ENCODE measurements at regions not wholly inside any gene's neighbourhood (a gene's known extent, or its start where the extent isn't known, plus 50 kb on each side); places are given as distances from the start of the nearest gene placed in this dataset.

DNA sequence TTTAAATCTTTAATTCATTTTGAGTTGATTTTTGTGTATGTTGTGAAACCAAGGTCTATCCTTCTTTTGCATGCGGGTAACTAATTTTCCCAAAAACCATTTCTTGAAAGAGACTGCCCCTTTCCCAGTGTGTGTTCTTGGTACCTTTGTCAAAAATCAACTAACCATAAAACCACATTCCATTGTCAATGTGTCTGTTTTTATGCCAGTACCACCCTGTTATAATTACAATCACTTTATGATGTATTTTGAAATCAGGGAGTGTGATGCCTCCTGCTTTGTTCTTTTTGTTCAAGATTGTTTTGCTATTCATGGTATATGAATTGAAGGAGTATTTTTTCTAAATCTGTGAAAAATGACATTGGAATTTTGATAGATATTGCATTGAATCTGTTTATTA, 689.6 kb downstream of the TSN start (continued):
- TF ChIP-seq RREB1 (CRISPR knock-in tag; IDR thresholded peaks at IDR 0.05), result no peak
- TF ChIP-seq ZFPM2 (CRISPR knock-in tag; IDR thresholded peaks at IDR 0.05), result no peak
- no peak for TF ChIP-seq FOXJ3 (CRISPR knock-in tag; IDR thresholded peaks at IDR 0.05)
- TF ChIP-seq IFI16 (CRISPR knock-in tag; IDR thresholded peaks at IDR 0.05), result no peak
- no peak for TF ChIP-seq GTF2F1 (IDR thresholded peaks at IDR 0.05; ENCODE audit: low read depth, low read length)

GRCh38 chr2:122446761-122447160, 691.3 kb downstream of the TSN start:
- Histone ChIP-seq H3K27ac (ENCODE audit: extremely low read depth, low read depth, low read length) (no peak overlapping the region), H4K20me1 (replicated peaks; ENCODE audit: control insufficient read depth, insufficient read depth, low read length) (no peaks in the 10 kb centered on the region), H3K4me1 (replicated peaks in 1 of 2; ENCODE audit: control insufficient read depth in 2 of 2, insufficient read depth in 2 of 2, low read length in 2 of 2) (no peaks in the 10 kb centered on the region), H3K4me2 (ENCODE audit: insufficient read depth, low read length) (no peak overlapping the region), H3K79me2 (ENCODE audit: control insufficient read depth, insufficient read depth, low read length) (no peaks in the 10 kb centered on the region), H3K9me1 (ENCODE audit: control insufficient read depth, insufficient read depth, low read length) (no peaks in the 10 kb centered on the region), H3K27me3 (ENCODE audit: control insufficient read depth in 2 of 2, insufficient read depth in 2 of 2, low read length in 2 of 2) (no peaks in the 10 kb centered on the region), H3K9me3 (replicated peaks; ENCODE audit: control insufficient read depth, insufficient read depth, low read depth, low read length) (no peaks in the 10 kb centered on the region), H3K36me3 (ENCODE audit: control insufficient read depth, insufficient read depth, low read length) (no peaks in the 10 kb centered on the region), H2AFZ (ENCODE audit: low read depth, low read length) (no peak overlapping the region), H3K9ac (ENCODE audit: insufficient read depth in 1 of 2, low read depth in 2 of 2, low read length in 2 of 2) (no peak overlapping the region), H3K4me3 (no peak overlapping the region)
- intact Hi-C loops (cut with micrococcal nuclease), result no loop called here
- POLR2A ChIA-PET, result no interaction called here
- FAIRE-seq, result no peak
- in situ Hi-C loops (cut with MboI), result no loop called here
- CTCF ChIA-PET (ENCODE audit: low intra/inter-chr PET ratio), result no interaction called here
- no peak for TF ChIP-seq EGR1 (conservative IDR thresholded peaks at IDR 0.05)
- no peak for TF ChIP-seq SUPT5H (IDR thresholded peaks at IDR 0.05)
- no peak for TF ChIP-seq BRD9 (IDR thresholded peaks at IDR 0.05; ENCODE audit: low read depth, partially characterized antibody)
- TF ChIP-seq CBFB (CRISPR knock-in tag; IDR thresholded peaks at IDR 0.05), result no peak
- no peak for TF ChIP-seq CLOCK (CRISPR knock-in tag; IDR thresholded peaks at IDR 0.05; ENCODE audit: borderline replicate concordance)
- TF ChIP-seq NRF1 (conservative IDR thresholded peaks at IDR 0.05 in 1 of 2, IDR thresholded peaks at IDR 0.05 in 1 of 2), result no peak
- TF ChIP-seq CBX5 (IDR thresholded peaks at IDR 0.05; ENCODE audit: borderline replicate concordance, low read depth), result no peak
- no peak for TF ChIP-seq NCOR1 (IDR thresholded peaks at IDR 0.05)
- no peak for TF ChIP-seq CBX8 (IDR thresholded peaks at IDR 0.05; ENCODE audit: borderline replicate concordance, extremely low read depth, low read depth, low read length, poor library complexity, severe bottlenecking)
- no peak for TF ChIP-seq IFI16 (CRISPR knock-in tag; IDR thresholded peaks at IDR 0.05)
- ATAC-seq, result no peak
- no peak for DNase-seq (ENCODE audit: extremely low read depth in 1 of 4, low spot score in 3 of 4)
- WGBS (ENCODE audit: insufficient coverage, low coverage, missing lambda C conversion rate), result 0% methylated on average over 4 of the region's 4 CpGs
- BruUV-seq (replicated peaks), result no TSS peak
